HG03045 (cell line): ENCODE measurements at regions not wholly inside any gene's neighbourhood (a gene's known extent, or its start where the extent isn't known, plus 50 kb on each side); places are given as distances from the start of the nearest gene placed in this dataset.
A peak's percentile ranks its signal among the peaks of the same experiment; 100 is the strongest.
"Not testable (repeated sequence)": the region's sequence is repeated elsewhere in the genome, so short reads cannot be mapped to it uniquely, and the experiment has no call there.

ENCODE experiments used
- ATAC-seq: cut with Tn5 transposase; IDR thresholded peaks from one replicate; pipeline ENCODE4 v1.9.1; 2021; ENCODE audit warnings: mild to moderate bottlenecking, moderate library complexity; ENCODE audit not compliant: unreplicated experiment

DNA sequence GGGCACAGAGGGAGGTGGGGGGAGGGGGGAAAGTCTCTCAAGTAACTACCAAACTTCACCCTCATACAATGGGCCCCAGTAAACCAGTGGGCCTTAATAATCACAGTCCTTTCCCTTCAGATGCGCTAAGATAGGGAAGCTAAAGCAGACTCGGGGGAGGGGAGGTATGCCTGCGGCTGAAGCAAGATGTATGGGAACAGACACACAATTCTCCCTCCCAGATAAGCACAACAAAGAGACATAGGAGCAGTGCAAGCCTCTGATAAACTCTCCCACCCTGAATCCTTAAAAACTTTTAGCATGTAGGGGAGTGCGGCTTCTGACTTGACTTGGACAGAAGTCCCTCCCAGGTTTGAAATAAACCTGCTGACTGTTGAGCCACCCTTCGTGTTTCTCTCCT lies 54.7 kb downstream of the PROP1 start:
- ATAC-seq: not testable (repeated sequence)

GRCh38 chr5:177939246-177940171 lies 56.5 kb downstream of the PROP1 start:
- ATAC-seq: not testable (repeated sequence)

- not testable (repeated sequence) for ATAC-seq
These were observed 57.3 kb downstream of the PROP1 start for GRCh38 chr5:177938767-177939166.

DNA sequence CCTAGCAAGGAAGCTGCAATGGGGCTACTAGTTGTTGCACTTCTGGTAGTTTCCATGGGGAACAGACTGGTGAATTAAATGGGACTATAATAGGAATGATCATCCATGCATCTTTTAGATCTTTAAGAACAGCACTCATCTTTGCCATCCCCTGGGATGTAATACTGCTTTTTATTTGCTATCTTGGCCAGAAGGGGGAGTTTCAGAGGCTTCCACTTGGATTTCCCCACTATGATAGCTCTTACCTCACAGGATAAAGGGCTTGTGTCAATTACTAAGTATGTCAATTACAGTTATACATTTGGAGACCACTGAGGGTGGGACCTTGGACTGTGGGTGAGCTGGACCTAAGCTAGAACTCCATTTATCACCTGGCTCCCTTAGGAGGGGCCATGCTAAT lies 61.8 kb downstream of the PROP1 start:
- not testable (repeated sequence) for ATAC-seq

GRCh38 chr5:177930269-177931022 lies 65.6 kb downstream of the PROP1 start:
- not testable (repeated sequence) for ATAC-seq

GRCh38 chr5:177929618-177930017 lies 66.4 kb downstream of the PROP1 start:
- not testable (repeated sequence) for ATAC-seq

GRCh38 chr5:177927500-177927899 lies 68.5 kb downstream of the PROP1 start:
- not testable (repeated sequence) for ATAC-seq

GRCh38 chr5:177924577-177924976 lies 71.5 kb downstream of the PROP1 start:
- not testable (repeated sequence) for ATAC-seq

- not testable (repeated sequence) for ATAC-seq
These were observed 72.2 kb downstream of the PROP1 start for GRCh38 chr5:177923837-177924236.

GRCh38 chr5:177923189-177923588 lies 72.9 kb downstream of the PROP1 start:
- not testable (repeated sequence) for ATAC-seq

DNA sequence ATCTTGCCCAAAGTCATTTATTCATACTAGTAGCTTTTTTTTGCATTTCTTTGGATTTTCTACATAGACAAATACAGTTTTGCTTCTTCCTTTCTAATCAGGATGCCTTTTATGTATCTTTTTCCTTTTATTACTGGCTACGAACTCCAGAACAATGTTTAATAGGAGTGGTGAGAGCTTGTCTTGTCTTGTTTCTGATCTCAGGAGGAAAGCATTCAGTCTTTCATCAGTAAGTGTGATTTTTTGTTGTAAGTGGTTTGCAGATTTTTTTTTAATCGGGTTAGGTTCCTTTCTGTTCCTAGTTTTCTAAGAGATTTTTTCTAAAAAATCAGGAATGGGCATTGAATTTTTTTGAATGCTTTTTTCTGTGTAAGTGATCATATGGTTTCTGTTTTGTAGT lies 86.8 kb downstream of the PROP1 start:
- not testable (repeated sequence) for ATAC-seq

DNA sequence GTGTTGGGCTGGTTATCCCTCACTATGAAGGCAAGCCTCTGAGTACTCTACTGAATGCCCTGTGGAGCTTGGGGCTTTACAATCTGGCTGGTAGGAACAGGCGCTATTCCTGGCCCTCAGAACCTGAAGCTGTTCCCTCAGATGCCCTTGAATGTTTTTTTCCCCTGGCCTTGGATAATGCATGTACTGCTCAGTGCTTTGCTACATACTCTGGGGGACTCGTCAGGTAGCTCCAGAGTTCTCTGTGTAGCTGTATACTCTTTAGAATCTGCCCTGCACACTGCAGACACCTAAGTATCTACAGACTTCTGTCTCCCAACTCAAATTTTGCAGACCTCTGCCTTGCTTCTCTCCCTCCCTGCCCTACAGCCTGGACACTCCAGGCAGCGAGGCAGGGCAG lies 93.2 kb downstream of the PROP1 start:
- ATAC-seq: not testable (repeated sequence)

DNA sequence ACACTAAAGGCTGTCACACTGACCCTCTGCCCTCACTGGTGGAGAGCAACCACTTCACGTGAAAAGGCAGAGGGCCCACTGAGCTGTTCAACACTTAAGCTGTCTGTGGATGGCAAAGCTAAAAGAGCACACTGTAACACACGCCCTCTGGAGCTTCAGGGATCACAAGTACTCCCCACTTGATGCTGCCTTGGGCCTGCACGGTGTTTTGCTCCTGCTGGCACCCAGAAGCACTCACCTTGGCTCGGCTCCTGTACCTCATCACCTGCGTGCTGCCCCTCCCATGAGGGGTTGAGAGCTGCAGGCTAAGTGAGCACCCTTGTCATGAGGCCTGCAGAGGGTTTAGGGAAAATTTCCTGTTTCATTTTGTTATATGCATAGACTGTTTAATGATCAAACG lies 96.0 kb downstream of the PROP1 start:
- not testable (repeated sequence) for ATAC-seq

- ATAC-seq: not testable (repeated sequence)
These were observed 101.2 kb downstream of the PROP1 start for GRCh38 chr5:177894681-177895453.

DNA sequence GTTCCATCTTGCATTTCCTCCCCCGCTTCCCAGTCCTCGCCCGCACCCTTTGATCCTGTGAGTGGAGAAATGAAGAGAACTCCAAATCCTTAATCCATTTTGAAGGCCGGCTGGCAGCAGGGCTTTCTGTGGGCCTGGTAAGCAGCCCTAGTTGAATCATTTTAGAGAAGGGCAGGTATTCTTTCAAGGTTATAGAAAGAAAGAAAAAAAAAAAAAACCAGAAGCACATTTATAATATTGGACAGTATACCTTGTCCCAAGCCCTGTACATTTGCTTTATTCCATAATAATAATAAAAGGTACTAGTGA lies 103.7 kb downstream of the PROP1 start:
- ATAC-seq: not testable (repeated sequence)

DNA sequence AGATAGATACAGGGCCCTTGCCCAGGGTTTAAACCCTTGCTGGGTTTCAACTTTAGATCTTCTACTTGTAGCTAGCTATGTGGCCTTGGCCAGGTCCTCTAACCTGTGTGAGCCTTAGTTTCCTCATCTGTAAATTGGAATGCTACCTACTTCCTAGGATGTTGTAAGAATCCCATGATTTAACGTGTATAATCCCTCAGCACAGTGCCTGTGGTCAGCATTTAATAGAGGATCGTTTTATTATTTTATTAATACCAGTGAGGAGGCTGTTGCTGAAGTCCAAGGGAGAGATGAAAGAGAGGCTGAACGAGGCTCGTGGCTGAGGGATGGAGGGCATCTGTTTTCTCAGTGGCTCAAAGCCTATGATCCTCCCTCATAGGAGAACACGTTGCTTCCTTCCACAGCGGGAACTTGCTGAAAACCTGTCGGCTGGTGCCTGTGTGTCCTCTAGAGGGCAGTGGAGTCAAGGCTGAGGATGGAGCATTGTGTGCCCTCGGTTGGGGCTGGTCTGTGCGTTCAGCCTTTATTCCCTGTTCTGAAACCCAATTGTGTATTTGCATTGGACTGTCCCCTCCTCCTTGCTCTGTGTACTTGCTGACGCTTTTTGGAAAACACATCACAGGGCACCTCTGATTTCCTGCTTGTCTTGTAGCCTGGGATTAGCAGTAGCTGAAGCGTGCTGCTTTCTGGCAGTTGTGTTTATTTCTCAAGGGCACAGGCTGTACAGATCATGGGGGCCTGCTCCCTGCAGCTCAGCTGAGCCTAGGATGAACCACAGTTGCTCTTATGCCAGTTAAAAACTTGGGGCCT lies 104.3 kb downstream of the PROP1 start:
- peak; percentile 76 for ATAC-seq

DNA sequence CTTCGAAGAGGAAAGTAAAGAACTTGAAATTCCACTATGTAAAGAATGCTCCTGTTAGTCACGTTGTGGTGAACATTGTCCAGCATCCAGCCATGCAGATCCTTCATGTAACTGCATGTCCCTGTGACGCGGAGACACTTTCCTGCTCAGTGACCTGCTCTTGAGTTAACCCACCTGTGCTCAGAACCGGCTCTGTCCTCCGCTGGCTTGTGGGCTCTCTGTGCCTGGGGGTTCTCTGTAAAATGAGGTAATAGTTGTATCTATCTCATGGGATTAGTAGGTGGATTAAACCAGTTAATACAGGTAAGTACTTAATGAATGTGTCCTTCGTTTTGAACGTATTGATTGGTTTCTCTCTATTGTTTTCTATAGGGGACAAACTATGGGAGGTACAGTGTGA lies 100.6 kb upstream of the FAM153A start:
- ATAC-seq: not testable (repeated sequence)

GRCh38 chr5:177875900-177876238 lies 93.2 kb upstream of the FAM153A start:
- not testable (repeated sequence) for ATAC-seq

DNA sequence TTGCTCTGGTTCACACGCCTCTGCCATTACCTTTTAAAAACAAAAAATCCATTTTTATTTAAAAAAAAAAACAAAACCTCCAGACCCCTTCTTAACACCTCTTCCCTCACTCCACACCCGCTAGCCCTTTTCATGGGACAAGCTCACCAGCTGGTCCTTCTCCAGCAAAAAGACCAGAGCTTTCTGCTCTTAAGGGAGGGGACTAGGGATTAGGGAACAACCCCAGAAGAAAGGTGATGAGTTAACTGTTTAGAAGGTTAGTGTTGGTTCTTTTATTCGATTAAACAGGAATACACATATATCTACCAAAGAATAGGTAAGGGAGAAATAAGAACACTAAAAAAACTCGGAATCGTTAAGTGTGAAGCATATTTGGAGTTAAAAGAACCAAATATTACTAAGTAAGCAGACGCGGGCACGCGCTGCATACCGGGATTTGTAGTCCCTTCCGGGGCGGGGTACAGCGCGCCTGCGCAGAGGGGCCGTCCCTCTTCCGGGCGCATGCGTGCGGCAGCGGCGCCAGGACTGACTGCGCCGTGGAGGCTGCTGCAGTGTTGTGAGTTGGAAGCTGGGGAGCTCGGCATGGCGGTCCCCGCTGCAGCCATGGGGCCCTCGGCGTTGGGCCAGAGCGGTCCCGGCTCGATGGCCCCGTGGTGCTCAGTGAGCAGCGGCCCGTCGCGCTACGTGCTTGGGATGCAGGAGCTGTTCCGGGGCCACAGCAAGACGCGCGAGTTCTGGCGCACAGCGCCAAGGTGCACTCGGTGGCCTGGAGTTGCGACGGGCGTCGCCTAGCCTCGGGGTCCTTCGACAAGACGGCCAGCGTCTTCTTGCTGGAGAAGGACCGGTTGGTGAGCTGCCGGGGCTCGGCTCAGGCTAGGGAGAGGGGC lies 92.6 kb upstream of the FAM153A start:
- ATAC-seq: peak; percentile 93
